ENCODE measurements at regions not wholly inside any gene's neighbourhood (a gene's known extent, or its start where the extent isn't known, plus 50 kb on each side); places are given as distances from the start of the nearest gene placed in this dataset.

DNA sequence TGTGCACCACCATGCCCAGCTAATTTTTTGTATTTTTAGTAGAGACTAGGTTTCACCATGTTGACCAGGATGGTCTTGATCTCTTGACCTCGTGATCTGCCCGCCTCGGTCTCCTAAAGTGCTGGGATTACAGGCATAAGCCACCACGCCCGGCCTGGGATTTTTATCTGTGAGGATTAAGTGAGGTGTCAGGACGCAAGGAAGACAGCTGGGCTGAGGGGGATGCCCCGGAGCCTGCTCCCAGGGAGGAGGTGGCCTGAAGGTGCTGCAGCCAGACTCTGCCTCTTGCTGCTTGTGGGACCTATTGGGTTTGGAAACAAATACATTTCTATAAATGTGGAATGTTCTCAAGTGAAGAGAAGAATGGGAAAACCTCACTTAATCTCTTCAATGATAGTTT, 131.6 kb downstream of the OLFM4 start:
- TF ChIP-seq, protein P1, sequence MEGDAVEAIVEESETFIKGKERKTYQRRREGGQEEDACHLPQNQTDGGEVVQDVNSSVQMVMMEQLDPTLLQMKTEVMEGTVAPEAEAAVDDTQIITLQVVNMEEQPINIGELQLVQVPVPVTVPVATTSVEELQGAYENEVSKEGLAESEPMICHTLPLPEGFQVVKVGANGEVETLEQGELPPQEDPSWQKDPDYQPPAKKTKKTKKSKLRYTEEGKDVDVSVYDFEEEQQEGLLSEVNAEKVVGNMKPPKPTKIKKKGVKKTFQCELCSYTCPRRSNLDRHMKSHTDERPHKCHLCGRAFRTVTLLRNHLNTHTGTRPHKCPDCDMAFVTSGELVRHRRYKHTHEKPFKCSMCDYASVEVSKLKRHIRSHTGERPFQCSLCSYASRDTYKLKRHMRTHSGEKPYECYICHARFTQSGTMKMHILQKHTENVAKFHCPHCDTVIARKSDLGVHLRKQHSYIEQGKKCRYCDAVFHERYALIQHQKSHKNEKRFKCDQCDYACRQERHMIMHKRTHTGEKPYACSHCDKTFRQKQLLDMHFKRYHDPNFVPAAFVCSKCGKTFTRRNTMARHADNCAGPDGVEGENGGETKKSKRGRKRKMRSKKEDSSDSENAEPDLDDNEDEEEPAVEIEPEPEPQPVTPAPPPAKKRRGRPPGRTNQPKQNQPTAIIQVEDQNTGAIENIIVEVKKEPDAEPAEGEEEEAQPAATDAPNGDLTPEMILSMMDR (IDR thresholded peaks at IDR 0.05), result no peak
- TF ChIP-seq POLR2A (IDR thresholded peaks at IDR 0.05) (no peak), EP300 (IDR thresholded peaks at IDR 0.05) (no peak)

All from tibial nerve (tissue), 4 donors.